ENCODE measurements at regions not wholly inside any gene's neighbourhood (a gene's known extent, or its start where the extent isn't known, plus 50 kb on each side); places are given as distances from the start of the nearest gene placed in this dataset.

DNA sequence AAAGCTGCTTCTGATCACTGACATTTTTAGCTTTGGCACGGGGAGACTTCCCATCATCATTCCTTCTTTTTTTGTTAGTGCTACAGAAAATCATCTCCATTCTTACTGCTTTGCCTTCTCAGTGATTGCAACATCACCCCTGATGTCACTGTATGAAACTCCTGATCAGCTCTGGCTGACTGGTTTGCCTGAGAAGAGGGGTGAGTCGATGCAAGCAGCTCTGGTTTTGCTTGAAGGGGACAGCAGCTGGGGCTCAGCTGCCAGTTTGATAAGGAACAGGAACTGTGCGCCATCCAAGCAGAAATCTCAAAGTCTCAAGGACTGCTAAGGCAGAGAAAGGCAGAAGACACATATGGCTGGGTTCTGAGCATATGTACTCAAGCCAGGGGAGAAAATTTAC lies 808.5 kb upstream of the CELF2 start:
- no peak overlapping the region for H3K4me3 ChIP-seq
- peak; percentile 97 for TF ChIP-seq Cebpa-rat (IDR thresholded peaks at IDR 0.05)
- H3K4me1 ChIP-seq = peaks cover 32% of the 10 kb centered on the region

DNA sequence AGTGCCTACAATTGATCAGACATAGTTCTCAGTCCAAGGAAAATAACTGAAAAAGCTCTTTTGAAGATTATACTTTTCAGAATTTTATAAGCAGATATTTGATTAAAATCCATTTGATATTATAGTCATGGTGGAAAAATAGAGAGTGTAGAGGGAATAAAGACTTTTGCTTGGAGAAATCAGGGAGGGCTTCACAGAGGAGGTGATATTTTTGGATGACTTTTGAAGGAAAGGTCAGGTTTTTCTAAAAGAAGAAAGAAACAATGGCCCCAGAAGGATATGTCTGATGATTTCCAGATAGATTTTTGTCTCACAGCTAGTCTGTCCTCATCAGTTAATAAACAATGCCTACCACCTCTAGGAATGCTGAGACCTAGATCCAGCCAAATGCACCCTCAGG lies 806.3 kb upstream of the CELF2 start:
- no peaks in the 10 kb centered on the region for H3K36me3 ChIP-seq
- H3K4me2 ChIP-seq = no peak overlapping the region
- H4K20me1 ChIP-seq = no peaks in the 10 kb centered on the region
- peaks cover 40% of the 10 kb centered on the region for H3K4me1 ChIP-seq
- H3K4me3 ChIP-seq = no peak overlapping the region
- H3K9me3 ChIP-seq = no peaks in the 10 kb centered on the region; the same call in 1 of the 2 replicates
- no peaks in the 10 kb centered on the region for H3K27me3 ChIP-seq
- no peak overlapping the region for H3K9ac ChIP-seq
- no peak overlapping the region for H3K27ac ChIP-seq
- no peak for TF ChIP-seq Cebpa-rat (IDR thresholded peaks at IDR 0.05)

More for the DNA sequence above, 808.5 kb upstream of the CELF2 start:
- peak overlapping the region; percentile 53; the same call in 1 of the 2 replicates for H3K27ac ChIP-seq
- H3K9me3 ChIP-seq = peaks cover 6% of the 10 kb centered on the region; the same call in 1 of the 2 replicates
- H3K4me2 ChIP-seq = peak overlapping the region; percentile 56
- no peaks in the 10 kb centered on the region for H3K36me3 ChIP-seq
- 0 out of 2 replicates have a peak overlapping the region, but pooled peaks have one; percentile 12 for H3K9ac ChIP-seq
- H4K20me1 ChIP-seq = no peaks in the 10 kb centered on the region
- no peaks in the 10 kb centered on the region for H3K27me3 ChIP-seq

DNA sequence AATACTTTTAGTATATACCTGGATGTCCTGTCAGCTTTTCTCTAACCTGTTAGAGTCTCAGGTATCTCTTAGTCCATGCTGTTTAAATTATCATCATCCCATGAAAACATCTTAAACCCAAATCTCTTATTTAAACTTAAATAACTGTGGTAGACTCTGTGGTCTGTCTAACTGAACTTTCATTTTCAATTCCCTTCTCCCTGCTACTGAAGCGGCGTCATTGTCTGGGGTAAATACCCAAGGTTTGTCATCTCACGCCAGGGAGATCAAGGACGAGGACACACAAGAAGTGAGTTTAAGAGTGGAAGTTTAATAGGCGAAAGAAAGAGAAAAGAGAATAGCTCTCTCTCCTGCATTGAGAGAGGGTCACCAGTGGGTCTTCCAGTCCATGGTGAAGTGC lies 804.4 kb upstream of the CELF2 start:
- no peaks in the 10 kb centered on the region for H4K20me1 ChIP-seq
- no peaks in the 10 kb centered on the region for H3K9me3 ChIP-seq
- no peaks in the 10 kb centered on the region for H3K27me3 ChIP-seq
- TF ChIP-seq Cebpa-rat (IDR thresholded peaks at IDR 0.05) = no peak
- H3K4me2 ChIP-seq = peak overlapping the region; percentile 71
- peaks cover 40% of the 10 kb centered on the region for H3K4me1 ChIP-seq
- H3K36me3 ChIP-seq = no peaks in the 10 kb centered on the region
- H3K27ac ChIP-seq = peak overlapping the region; percentile 59
- H3K4me3 ChIP-seq = no peak overlapping the region
- H3K9ac ChIP-seq = 0 out of 2 replicates have a peak overlapping the region, but pooled peaks have one; percentile 33

GRCh38 chr10:10222304-10222841 lies 795.3 kb upstream of the CELF2 start:
- Histone ChIP-seq H3K9ac (no peak overlapping the region), H3K9me3 (no peaks in the 10 kb centered on the region), H3K27ac (no peak overlapping the region), H3K27me3 (no peaks in the 10 kb centered on the region), H3K36me3 (no peaks in the 10 kb centered on the region), H4K20me1 (no peaks in the 10 kb centered on the region), H3K4me3 (no peak overlapping the region), H3K4me2 (no peak overlapping the region), H3K4me1 (no peaks in the 10 kb centered on the region)
- TF ChIP-seq Cebpa-rat (IDR thresholded peaks at IDR 0.05) = no peak

DNA sequence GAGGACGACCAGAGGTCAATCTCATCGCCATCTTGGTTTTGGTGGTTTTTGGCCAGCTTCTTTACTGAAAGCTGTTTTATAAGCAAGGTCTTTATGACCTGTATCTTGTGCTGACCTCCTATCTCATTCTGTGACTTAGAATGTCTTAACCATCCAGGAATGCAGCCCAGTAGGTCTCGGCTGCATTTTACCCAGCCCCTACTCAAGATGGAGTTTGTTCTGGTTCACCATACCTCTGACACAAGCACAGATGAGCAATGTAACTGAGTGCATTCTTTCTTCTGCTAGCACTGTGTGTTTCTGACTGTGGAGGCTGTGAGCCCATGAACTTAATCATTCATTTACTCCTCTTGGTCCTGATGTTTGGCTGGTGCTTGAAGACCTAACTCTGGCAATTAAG lies 794.5 kb upstream of the CELF2 start:
- H3K4me3 ChIP-seq = no peak overlapping the region
- TF ChIP-seq Cebpa-rat (IDR thresholded peaks at IDR 0.05) = no peak

GRCh38 chr10:10225136-10225676 lies 792.5 kb upstream of the CELF2 start:
- H3K4me2 ChIP-seq = no peak overlapping the region
- H4K20me1 ChIP-seq = no peaks in the 10 kb centered on the region
- TF ChIP-seq Cebpa-rat (IDR thresholded peaks at IDR 0.05) = no peak

More for the DNA sequence above, 794.5 kb upstream of the CELF2 start:
- no peak overlapping the region for H3K4me2 ChIP-seq
- H3K27ac ChIP-seq = no peak overlapping the region
- H3K4me1 ChIP-seq = no peaks in the 10 kb centered on the region
- H3K9me3 ChIP-seq = no peaks in the 10 kb centered on the region
- H3K36me3 ChIP-seq = no peaks in the 10 kb centered on the region
- H4K20me1 ChIP-seq = no peaks in the 10 kb centered on the region
- H3K9ac ChIP-seq = no peak overlapping the region
- H3K27me3 ChIP-seq = no peaks in the 10 kb centered on the region

GRCh38 chr10:10233229-10233628 lies 784.4 kb upstream of the CELF2 start:
- H3K36me3 ChIP-seq = no peaks in the 10 kb centered on the region
- H3K4me3 ChIP-seq = no peak overlapping the region
- H3K27ac ChIP-seq = no peak overlapping the region
- no peak overlapping the region for H3K4me2 ChIP-seq
- no peaks in the 10 kb centered on the region for H4K20me1 ChIP-seq
- H3K9ac ChIP-seq = no peak overlapping the region
- no peak for TF ChIP-seq Cebpa-rat (IDR thresholded peaks at IDR 0.05)
- H3K27me3 ChIP-seq = no peaks in the 10 kb centered on the region
- no peaks in the 10 kb centered on the region for H3K4me1 ChIP-seq
- H3K9me3 ChIP-seq = no peaks in the 10 kb centered on the region

More at GRCh38 chr10:10225136-10225676, 792.5 kb upstream of the CELF2 start:
- no peak overlapping the region for H3K27ac ChIP-seq
- H3K27me3 ChIP-seq = no peaks in the 10 kb centered on the region
- H3K4me1 ChIP-seq = no peaks in the 10 kb centered on the region
- no peak overlapping the region for H3K9ac ChIP-seq
- H3K4me3 ChIP-seq = no peak overlapping the region
- H3K9me3 ChIP-seq = no peaks in the 10 kb centered on the region
- no peaks in the 10 kb centered on the region for H3K36me3 ChIP-seq

- H3K4me2 ChIP-seq = no peak overlapping the region
- H3K9me3 ChIP-seq = no peaks in the 10 kb centered on the region
- no peaks in the 10 kb centered on the region for H3K36me3 ChIP-seq
- H3K27me3 ChIP-seq = no peaks in the 10 kb centered on the region
- H4K20me1 ChIP-seq = no peaks in the 10 kb centered on the region
- no peak for TF ChIP-seq Cebpa-rat (IDR thresholded peaks at IDR 0.05)
- no peak overlapping the region for H3K27ac ChIP-seq
- H3K9ac ChIP-seq = no peak overlapping the region
- no peak overlapping the region for H3K4me3 ChIP-seq
- no peaks in the 10 kb centered on the region for H3K4me1 ChIP-seq
Observed at GRCh38 chr10:10235003-10235402, 782.7 kb upstream of the CELF2 start.

DNA sequence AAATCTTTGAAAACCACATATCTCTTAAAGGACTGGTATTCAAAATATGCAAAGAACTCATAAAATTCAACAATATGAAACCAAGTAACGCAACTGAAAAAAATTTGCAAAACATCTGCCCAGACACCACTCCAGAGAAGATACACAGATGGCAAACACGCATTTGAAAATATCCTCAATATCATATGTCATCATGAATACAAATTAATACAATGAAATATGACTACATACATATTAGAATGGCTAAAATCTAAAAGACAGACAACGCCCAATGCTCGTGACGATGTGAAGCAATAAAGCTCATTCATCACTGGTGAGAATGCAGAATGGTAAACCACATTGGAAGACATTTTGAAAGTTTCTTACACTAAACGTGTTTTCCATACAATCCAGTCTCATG lies 770.1 kb upstream of the CELF2 start:
- H3K36me3 ChIP-seq = no peaks in the 10 kb centered on the region
- H3K9ac ChIP-seq = no peak overlapping the region
- H3K9me3 ChIP-seq = no peaks in the 10 kb centered on the region
- no peaks in the 10 kb centered on the region for H3K4me1 ChIP-seq
- H3K27ac ChIP-seq = no peak overlapping the region
- no peaks in the 10 kb centered on the region for H3K27me3 ChIP-seq
- H3K4me2 ChIP-seq = no peak overlapping the region
- H3K4me3 ChIP-seq = no peak overlapping the region
- TF ChIP-seq Cebpa-rat (IDR thresholded peaks at IDR 0.05) = no peak
- H4K20me1 ChIP-seq = no peaks in the 10 kb centered on the region

- no peaks in the 10 kb centered on the region for H4K20me1 ChIP-seq
- H3K4me2 ChIP-seq = no peak overlapping the region
- H3K36me3 ChIP-seq = no peaks in the 10 kb centered on the region
- H3K27me3 ChIP-seq = no peaks in the 10 kb centered on the region
- H3K4me3 ChIP-seq = no peak overlapping the region
- H3K9ac ChIP-seq = no peak overlapping the region
- no peak for TF ChIP-seq Cebpa-rat (IDR thresholded peaks at IDR 0.05)
- H3K4me1 ChIP-seq = no peaks in the 10 kb centered on the region
- H3K27ac ChIP-seq = no peak overlapping the region
- peaks cover 6% of the 10 kb centered on the region; the same call in 1 of the 2 replicates for H3K9me3 ChIP-seq
Observed at GRCh38 chr10:10256860-10257259, 760.8 kb upstream of the CELF2 start.

All from BLaER1 (cell line).